ENCODE measurements at regions not wholly inside any gene's neighbourhood (a gene's known extent, or its start where the extent isn't known, plus 50 kb on each side); places are given as distances from the start of the nearest gene placed in this dataset.
"Not testable (repeated sequence)": the region's sequence is repeated elsewhere in the genome, so short reads cannot be mapped to it uniquely, and the experiment has no call there.

GRCh38 chr2:16246281-16246850 lies 306.0 kb downstream of the MYCN start:
- no peak for DNase-seq

- DNase-seq = no peak
Observed at GRCh38 chr2:16245481-16246054, 305.2 kb downstream of the MYCN start.

DNA sequence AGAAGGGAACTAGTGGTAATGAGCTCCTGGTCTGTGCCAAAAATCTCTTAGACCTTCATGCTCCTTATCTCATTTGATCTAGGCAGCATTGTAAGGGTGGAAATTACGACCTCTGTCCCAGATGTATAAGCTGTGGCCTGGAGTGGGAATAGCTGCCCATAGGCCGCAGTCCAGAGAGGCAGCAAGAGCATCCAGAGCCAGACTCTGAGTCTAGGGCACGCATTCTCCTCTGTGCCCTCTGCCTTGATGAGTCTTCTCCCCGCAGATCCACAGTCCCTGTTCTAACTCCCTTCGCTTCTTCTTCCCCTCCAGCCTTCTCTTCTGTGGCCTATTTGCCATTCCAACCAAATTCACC lies 304.6 kb downstream of the MYCN start:
- DNase-seq = no peak

GRCh38 chr2:16244153-16244965 lies 304.0 kb downstream of the MYCN start:
- DNase-seq = no peak

- no peak for DNase-seq
Observed at GRCh38 chr2:16243411-16243996, 303.2 kb downstream of the MYCN start.

- no peak for DNase-seq
Observed at GRCh38 chr2:16242906-16243305, 302.6 kb downstream of the MYCN start.

- peak in 1 of 56 donors; percentile 15 for DNase-seq
Observed at GRCh38 chr2:16241166-16242160, 301.1 kb downstream of the MYCN start.

- DNase-seq = no peak
Observed at GRCh38 chr2:16240402-16240801, 300.1 kb downstream of the MYCN start.

DNA sequence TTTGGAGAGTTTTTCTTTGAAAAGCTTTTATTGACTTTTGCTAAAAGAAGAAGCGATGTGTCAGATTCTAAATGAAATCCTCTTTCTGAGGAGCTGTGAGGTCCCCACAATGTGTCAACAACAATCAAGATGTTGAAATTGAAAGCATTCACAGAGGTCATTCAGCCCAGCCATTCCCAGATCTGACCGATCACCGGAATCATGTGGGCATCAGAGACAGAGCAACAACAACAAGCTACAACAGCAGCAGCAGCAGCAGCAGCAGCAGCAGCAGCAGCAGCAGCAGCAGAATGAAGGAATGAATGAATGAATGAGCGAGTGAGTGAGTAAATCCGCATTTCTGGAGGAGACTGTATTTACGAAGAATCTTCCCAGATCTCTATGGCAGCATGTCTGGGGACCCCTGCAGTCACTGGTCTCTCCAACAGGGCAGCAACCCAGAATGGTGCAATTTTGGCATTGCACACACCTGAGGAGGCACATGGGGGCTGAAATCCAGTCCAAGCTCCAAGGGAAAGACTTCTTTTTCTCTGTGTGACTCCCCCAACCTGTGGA lies 299.0 kb downstream of the MYCN start:
- DNase-seq = no peak

GRCh38 chr2:16238786-16239185 lies 298.4 kb downstream of the MYCN start:
- DNase-seq = no peak

DNA sequence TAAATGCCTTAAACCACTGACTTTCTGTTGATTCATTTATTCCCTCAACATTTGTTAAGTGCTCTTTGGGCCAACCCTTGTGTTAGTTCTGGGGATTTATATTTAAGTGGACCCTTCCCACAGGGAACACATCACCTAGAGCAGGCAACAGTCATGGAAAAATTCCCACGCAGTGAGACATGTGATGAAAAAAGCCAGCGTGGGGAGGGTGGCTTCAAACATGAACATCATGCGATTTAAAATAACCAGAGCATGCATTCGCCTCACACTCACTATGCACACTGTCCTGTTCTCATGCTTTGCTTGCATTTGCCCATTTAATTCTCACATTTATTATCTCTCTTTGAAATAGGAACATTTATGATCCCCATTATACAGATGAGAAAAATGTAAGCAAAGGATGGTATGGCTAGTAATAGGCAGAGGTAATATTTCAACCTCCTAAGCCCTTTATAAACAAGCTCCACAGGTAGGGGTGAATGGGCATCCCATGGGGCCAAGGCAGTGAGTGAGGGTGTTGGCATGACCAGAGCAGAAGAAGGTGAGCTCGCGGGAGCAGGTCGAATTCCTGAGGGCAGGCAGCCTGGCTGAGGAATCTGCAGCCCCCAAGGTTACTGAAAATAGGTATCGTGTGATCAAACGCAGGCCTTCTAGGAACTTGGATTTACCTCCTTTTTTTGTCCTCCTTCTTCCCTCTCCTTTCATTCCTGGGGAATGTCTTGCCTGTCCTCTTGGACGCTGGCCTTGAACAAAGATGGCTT lies 297.8 kb downstream of the MYCN start:
- no peak for DNase-seq

- DNase-seq = no peak
Observed at GRCh38 chr2:16235747-16236146, 295.4 kb downstream of the MYCN start.

DNA sequence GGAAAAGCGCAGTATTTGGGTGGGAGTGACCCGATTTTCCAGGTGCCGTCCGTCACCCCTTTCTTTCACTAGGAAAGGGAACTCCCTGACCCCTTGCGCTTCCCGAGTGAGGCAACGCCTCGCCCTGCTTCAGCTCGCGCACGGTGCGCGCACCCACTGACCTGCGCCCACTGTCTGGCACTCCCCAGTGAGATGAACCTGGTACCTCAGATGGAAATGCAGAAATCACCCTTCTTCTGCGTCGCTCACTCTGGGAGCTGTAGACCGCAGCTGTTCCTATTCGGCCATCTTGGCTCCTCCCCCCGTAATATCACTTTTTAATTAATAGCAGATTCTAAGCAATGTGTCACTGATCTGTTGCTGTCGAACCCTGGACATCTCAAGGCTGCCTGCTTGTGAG lies 294.9 kb downstream of the MYCN start:
- DNase-seq = not testable (repeated sequence)

DNA sequence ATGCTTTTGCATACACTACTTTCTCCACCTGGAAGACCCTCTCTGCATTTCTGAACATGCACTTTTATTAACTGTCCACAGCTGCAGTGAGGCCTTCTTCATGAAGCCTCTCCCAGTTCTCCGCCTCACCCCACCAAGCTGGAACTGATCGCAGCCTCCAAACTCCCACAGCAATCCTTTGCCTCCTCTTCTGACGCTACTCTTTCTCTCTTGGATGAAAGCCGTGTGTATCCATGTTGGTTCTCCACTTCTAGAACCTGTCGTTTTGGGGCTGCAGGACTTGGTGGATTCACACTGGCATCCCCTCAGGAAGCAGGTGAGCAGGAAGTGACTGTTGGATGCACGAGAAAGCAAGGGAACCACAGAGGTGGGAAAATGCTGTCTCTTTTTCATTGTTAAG lies 288.6 kb downstream of the MYCN start:
- no peak for DNase-seq

DNA sequence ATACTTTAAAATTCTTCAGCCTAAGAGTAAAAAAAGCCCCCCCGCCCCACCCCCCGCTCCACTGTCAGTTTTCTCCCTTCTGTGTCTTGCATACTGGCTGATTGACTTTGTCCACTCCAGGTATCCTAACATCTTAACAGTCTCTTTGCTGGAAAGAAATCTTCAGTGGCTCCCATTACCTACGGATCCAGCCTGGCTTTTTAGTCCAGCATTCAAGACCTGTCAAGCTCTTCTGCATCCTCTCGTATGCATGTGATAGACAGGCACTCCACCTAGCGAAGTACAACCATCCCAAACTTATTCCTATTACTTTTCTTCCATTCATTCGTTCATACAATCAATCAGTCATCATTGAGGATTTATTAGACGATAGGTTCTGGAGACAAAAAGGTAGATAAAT lies 288.1 kb downstream of the MYCN start:
- no peak for DNase-seq

- no peak for DNase-seq
Observed at GRCh38 chr2:16227811-16228462, 287.6 kb downstream of the MYCN start.

DNA sequence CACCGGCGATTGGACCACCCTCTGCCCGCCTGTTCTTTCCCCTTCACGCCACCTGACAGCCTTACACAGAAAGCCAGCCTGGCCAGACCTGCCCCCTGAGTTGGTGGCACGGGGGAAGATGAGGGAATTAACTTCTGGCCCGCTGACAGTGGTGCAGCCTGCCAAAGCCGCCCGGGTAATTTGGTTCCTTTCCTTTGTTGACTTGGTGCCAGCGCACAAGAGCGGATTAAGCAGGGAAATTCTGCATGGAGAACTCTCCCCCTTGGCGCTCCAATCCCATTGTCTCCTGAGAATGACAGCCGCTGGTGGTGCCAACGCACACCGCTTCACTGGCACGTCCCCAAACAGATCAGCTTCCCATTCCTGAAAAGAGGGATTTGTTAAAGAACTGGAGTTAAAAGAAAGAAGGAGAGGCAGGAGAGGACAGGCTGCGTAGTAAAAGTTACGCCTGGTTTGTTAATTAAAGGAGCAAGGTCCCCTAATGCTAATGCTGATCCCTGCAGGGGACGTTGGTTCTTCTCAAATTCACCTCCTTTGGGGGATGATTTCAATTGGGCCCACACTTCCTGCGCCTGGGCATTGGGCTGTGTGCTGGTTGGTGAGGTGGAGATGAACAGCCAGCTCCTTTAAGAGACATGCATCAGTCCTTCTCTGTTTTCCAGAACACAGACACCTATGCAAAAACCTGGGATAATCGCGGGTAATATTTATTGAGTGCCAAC lies 286.8 kb downstream of the MYCN start:
- DNase-seq = peak in 34 of 56 donors; percentile 6 to 64 (median 26)

GRCh38 chr2:16226381-16226780 lies 286.0 kb downstream of the MYCN start:
- DNase-seq = no peak

DNA sequence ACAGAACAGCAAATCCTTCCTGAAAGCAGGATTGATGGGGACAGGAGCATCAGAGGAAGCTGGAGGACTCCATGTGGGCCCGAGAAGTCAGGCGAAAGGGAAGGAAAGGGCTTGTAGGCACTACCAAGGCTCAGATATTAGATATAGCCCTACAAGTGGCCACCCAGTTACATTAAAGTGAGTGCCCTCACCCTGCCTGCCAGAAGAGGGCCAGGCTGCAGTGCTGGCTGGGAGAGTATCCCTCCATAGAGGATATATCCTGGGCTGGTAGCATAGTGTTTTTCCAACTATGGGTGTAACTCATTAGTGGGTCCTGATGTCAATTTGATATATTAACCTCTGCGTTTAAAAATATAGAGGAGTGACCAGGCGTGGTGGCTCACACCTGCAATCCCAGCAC lies 285.2 kb downstream of the MYCN start:
- DNase-seq = no peak

All from amygdala (tissue), 56 donors.